ENCODE measurements at regions not wholly inside any gene's neighbourhood (a gene's known extent, or its start where the extent isn't known, plus 50 kb on each side); places are given as distances from the start of the nearest gene placed in this dataset.
"Not testable (repeated sequence)": the region's sequence is repeated elsewhere in the genome, so short reads cannot be mapped to it uniquely, and the experiment has no call there.

GRCh38 chr2:4139316-4139715 is 435.9 kb downstream of the DCDC2C start:
- no peak for DNase-seq (ENCODE audit: low read depth)

- no peak for DNase-seq (ENCODE audit: low read depth)
Measured at GRCh38 chr2:4139731-4140130, 436.4 kb downstream of the DCDC2C start.

GRCh38 chr2:4140281-4140970 is 437.1 kb downstream of the DCDC2C start:
- DNase-seq (ENCODE audit: low read depth), result no peak

GRCh38 chr2:4144731-4145130 is 441.4 kb downstream of the DCDC2C start:
- no peak for DNase-seq (ENCODE audit: low read depth)

GRCh38 chr2:4151521-4151920 is 448.1 kb downstream of the DCDC2C start:
- DNase-seq (ENCODE audit: low read depth), result no peak

GRCh38 chr2:4152051-4152450 is 448.7 kb downstream of the DCDC2C start:
- no peak for DNase-seq (ENCODE audit: low read depth)

- DNase-seq (ENCODE audit: low read depth), result no peak
Measured at GRCh38 chr2:4168834-4169233, 465.5 kb downstream of the DCDC2C start.

- no peak for DNase-seq (ENCODE audit: low read depth)
Measured at GRCh38 chr2:4174796-4175195, 471.4 kb downstream of the DCDC2C start.

- no peak for DNase-seq (ENCODE audit: low read depth)
Measured at GRCh38 chr2:4175343-4175742, 472.0 kb downstream of the DCDC2C start.

- no peak for DNase-seq (ENCODE audit: low read depth)
Measured at GRCh38 chr2:4180631-4181030, 477.3 kb downstream of the DCDC2C start.

- DNase-seq (ENCODE audit: low read depth), result no peak
Measured at GRCh38 chr2:4181062-4181461, 477.7 kb downstream of the DCDC2C start.

- DNase-seq (ENCODE audit: low read depth), result no peak
Measured at GRCh38 chr2:4188561-4188960, 485.2 kb downstream of the DCDC2C start.

- DNase-seq (ENCODE audit: low read depth), result no peak
Measured at GRCh38 chr2:4190548-4190947, 487.2 kb downstream of the DCDC2C start.

GRCh38 chr2:4192119-4192518 is 488.7 kb downstream of the DCDC2C start:
- no peak for DNase-seq (ENCODE audit: low read depth)

GRCh38 chr2:4214444-4215205 is 511.2 kb downstream of the DCDC2C start:
- DNase-seq (ENCODE audit: low read depth), result no peak

- no peak for DNase-seq (ENCODE audit: low read depth)
Measured at GRCh38 chr2:4217737-4218136, 514.4 kb downstream of the DCDC2C start.

GRCh38 chr2:4219101-4219500 is 515.7 kb downstream of the DCDC2C start:
- DNase-seq (ENCODE audit: low read depth), result no peak

- no peak for DNase-seq (ENCODE audit: low read depth)
Measured at GRCh38 chr2:4219571-4219970, 516.2 kb downstream of the DCDC2C start.

- DNase-seq (ENCODE audit: low read depth), result no peak
Measured at GRCh38 chr2:4221434-4221833, 518.1 kb downstream of the DCDC2C start.

- no peak for DNase-seq (ENCODE audit: low read depth)
Measured at GRCh38 chr2:4221845-4222244, 518.5 kb downstream of the DCDC2C start.

GRCh38 chr2:4244422-4244821 is 541.0 kb downstream of the DCDC2C start:
- not testable (repeated sequence) for DNase-seq (ENCODE audit: low read depth)

- DNase-seq (ENCODE audit: low read depth), result no peak
Measured at GRCh38 chr2:4246364-4247131, 543.2 kb downstream of the DCDC2C start.

GRCh38 chr2:4247791-4248190 is 544.4 kb downstream of the DCDC2C start:
- no peak for DNase-seq (ENCODE audit: low read depth)
